ENCODE measurements at regions not wholly inside any gene's neighbourhood (a gene's known extent, or its start where the extent isn't known, plus 50 kb on each side); places are given as distances from the start of the nearest gene placed in this dataset.
"Not testable (repeated sequence)": the region's sequence is repeated elsewhere in the genome, so short reads cannot be mapped to it uniquely, and the experiment has no call there.

DNA sequence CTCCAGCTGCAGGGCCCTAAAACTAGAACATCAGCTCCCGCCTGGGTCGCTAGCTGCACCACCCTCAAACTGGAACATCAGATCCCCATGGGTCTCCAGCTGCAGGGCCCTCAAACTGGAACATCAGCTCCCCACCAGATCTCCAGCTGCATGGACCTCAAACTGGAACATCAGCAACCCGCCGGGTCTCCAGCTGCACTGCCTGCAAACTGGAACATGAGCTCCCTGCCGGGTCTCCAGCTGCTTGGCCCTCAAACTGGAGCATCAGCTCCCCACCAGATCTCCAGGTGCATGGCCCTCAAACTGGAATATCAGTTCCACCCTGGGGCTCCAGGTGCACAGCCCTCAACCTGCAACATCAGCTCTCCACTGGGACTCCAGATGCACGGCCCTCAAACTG, 82.7 kb downstream of the TFRC start:
- H3K4me2 ChIP-seq (ENCODE audit: unreplicated experiment); H3K79me2 ChIP-seq (ENCODE audit: insufficient read depth); H3K4me3 ChIP-seq; H3F3A ChIP-seq (ENCODE audit: insufficient read depth); H3K9me2 ChIP-seq (ENCODE audit: insufficient read depth); H3K9ac ChIP-seq; H4K20me1 ChIP-seq (ENCODE audit: insufficient read depth); DNase-seq; H3K36me3 ChIP-seq (ENCODE audit: low read depth); H3K27ac ChIP-seq; H3K4me1 ChIP-seq (ENCODE audit: insufficient read depth); H3K9me3 ChIP-seq (ENCODE audit: low read depth); in situ Hi-C loops (cut with MboI); H2AFZ ChIP-seq: not testable (repeated sequence)
- peaks cover 33% of the 10 kb centered on the region for H3K27me3 ChIP-seq (replicated peaks; ENCODE audit: insufficient read depth)
- WGBS, 2 experiments (ENCODE audit: low coverage in 1 of 2, low lambda C conversion rate in 2 of 2, missing lambda C conversion rate in 2 of 2) = 76 to 80% methylated on average over 6 of the region's 6 CpGs

- H3K4me1 ChIP-seq (ENCODE audit: insufficient read depth); DNase-seq; H3F3A ChIP-seq (ENCODE audit: insufficient read depth); H3K9ac ChIP-seq; H3K27ac ChIP-seq; H3K79me2 ChIP-seq (ENCODE audit: insufficient read depth); in situ Hi-C loops (cut with MboI); H3K9me2 ChIP-seq (ENCODE audit: insufficient read depth); H2AFZ ChIP-seq; H3K4me2 ChIP-seq (ENCODE audit: unreplicated experiment); H3K36me3 ChIP-seq (ENCODE audit: low read depth); H3K4me3 ChIP-seq; H4K20me1 ChIP-seq (ENCODE audit: insufficient read depth); H3K9me3 ChIP-seq (ENCODE audit: low read depth): not testable (repeated sequence)
- 74 to 89% methylated on average over 3 to 17 of the region's 18 CpGs for WGBS, 2 experiments (ENCODE audit: low coverage in 1 of 2, low lambda C conversion rate in 2 of 2, missing lambda C conversion rate in 2 of 2)
- peaks cover 12% of the 10 kb centered on the region for H3K27me3 ChIP-seq (replicated peaks; ENCODE audit: insufficient read depth)
These were observed 85.6 kb downstream of the TFRC start for GRCh38 chr3:195996314-195996713.

DNA sequence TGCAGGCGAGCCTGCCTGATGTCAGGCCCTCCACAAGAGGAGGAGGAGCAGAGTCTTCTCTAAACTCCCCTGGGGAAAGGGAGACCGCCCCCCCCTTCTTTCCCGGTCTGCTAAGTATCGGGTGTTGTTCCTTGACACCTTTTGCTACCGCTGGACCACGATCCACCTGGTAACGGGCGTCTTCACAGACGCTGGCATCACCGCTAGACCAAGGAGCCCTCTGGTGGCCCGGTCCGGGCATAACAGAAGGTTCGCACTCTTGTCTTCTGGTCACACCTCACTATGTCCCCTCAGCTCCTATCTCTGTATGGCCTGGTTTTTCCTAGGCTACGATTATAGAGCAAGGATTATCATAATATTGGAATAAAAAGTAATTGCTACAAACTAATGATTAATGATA, 86.0 kb upstream of the TNK2 start:
- H3K4me1 ChIP-seq (ENCODE audit: insufficient read depth); H3F3A ChIP-seq (ENCODE audit: insufficient read depth); H3K9me3 ChIP-seq (ENCODE audit: low read depth); H3K79me2 ChIP-seq (ENCODE audit: insufficient read depth); in situ Hi-C loops (cut with MboI); H3K36me3 ChIP-seq (ENCODE audit: low read depth); H2AFZ ChIP-seq; H4K20me1 ChIP-seq (ENCODE audit: insufficient read depth); H3K4me2 ChIP-seq (ENCODE audit: unreplicated experiment); H3K4me3 ChIP-seq; H3K9ac ChIP-seq; H3K27ac ChIP-seq; H3K9me2 ChIP-seq (ENCODE audit: insufficient read depth): not testable (repeated sequence)
- peaks cover 12% of the 10 kb centered on the region for H3K27me3 ChIP-seq (replicated peaks; ENCODE audit: insufficient read depth)
- peak; percentile 47 for DNase-seq
- 10 to 15% methylated on average over 13 of the region's 14 CpGs for WGBS, 2 experiments (ENCODE audit: low coverage in 1 of 2, low lambda C conversion rate in 2 of 2, missing lambda C conversion rate in 2 of 2)

GRCh38 chr3:195993671-195994070, 85.3 kb upstream of the TNK2 start:
- H3K36me3 ChIP-seq (ENCODE audit: low read depth); DNase-seq; H3K4me3 ChIP-seq; H3K27me3 ChIP-seq (replicated peaks; ENCODE audit: insufficient read depth); in situ Hi-C loops (cut with MboI); H3K27ac ChIP-seq; H3K4me2 ChIP-seq (ENCODE audit: unreplicated experiment); H3K9me2 ChIP-seq (ENCODE audit: insufficient read depth); H3K9ac ChIP-seq; H4K20me1 ChIP-seq (ENCODE audit: insufficient read depth); H3F3A ChIP-seq (ENCODE audit: insufficient read depth); H3K79me2 ChIP-seq (ENCODE audit: insufficient read depth); H3K4me1 ChIP-seq (ENCODE audit: insufficient read depth); H3K9me3 ChIP-seq (ENCODE audit: low read depth); H2AFZ ChIP-seq: not testable (repeated sequence)
- WGBS, 2 experiments (ENCODE audit: low coverage in 1 of 2, low lambda C conversion rate in 2 of 2, missing lambda C conversion rate in 2 of 2) = 81 to 88% methylated on average over 11 of the region's 11 CpGs

DNA sequence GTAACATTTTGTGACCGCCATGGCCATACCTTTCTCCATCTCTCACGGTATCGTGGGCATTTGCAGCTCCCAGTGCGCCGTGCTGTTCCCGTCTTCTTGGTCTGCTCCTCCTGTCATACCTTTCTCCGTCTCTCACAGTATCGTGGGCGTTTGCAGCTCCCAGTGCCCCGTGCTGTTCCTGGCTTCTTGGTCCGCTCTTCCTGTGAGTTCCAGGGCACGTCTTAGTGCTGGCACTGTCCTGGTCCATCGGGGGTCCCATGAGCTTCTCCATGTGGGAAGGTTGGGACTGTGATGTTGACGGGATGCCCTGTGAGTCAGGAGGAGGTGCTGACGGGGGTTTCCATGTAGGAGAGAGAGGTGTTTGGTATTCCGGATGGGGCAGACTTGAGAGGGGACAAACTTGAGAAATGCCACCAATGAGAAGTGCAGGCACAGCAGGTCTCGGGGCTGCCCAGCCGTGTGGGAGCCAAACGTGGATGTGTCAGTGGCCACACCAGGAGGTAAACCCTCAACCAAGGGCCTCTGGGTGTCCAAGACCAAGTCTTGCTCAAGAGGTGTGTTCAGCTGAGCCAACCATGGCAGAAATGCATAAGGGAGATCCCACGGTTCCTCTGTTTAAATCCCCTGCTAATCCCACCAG, 84.7 kb upstream of the TNK2 start:
- DNase-seq; in situ Hi-C loops (cut with MboI); H3K36me3 ChIP-seq (ENCODE audit: low read depth); H3K9me3 ChIP-seq (ENCODE audit: low read depth); H3K4me1 ChIP-seq (ENCODE audit: insufficient read depth); H3K27me3 ChIP-seq (replicated peaks; ENCODE audit: insufficient read depth); H3K9me2 ChIP-seq (ENCODE audit: insufficient read depth); H4K20me1 ChIP-seq (ENCODE audit: insufficient read depth); H3F3A ChIP-seq (ENCODE audit: insufficient read depth); H2AFZ ChIP-seq; H3K79me2 ChIP-seq (ENCODE audit: insufficient read depth); H3K4me3 ChIP-seq; H3K9ac ChIP-seq; H3K27ac ChIP-seq; H3K4me2 ChIP-seq (ENCODE audit: unreplicated experiment): not testable (repeated sequence)
- WGBS, 2 experiments (ENCODE audit: low coverage in 1 of 2, low lambda C conversion rate in 2 of 2, missing lambda C conversion rate in 2 of 2) = 93 to 98% methylated on average over 13 to 17 of the region's 20 CpGs

- H3K9me2 ChIP-seq (ENCODE audit: insufficient read depth); H3K9ac ChIP-seq; H3K27me3 ChIP-seq (replicated peaks; ENCODE audit: insufficient read depth); H3F3A ChIP-seq (ENCODE audit: insufficient read depth); H2AFZ ChIP-seq; H3K36me3 ChIP-seq (ENCODE audit: low read depth); in situ Hi-C loops (cut with MboI); H4K20me1 ChIP-seq (ENCODE audit: insufficient read depth); H3K4me1 ChIP-seq (ENCODE audit: insufficient read depth); H3K4me2 ChIP-seq (ENCODE audit: unreplicated experiment); H3K27ac ChIP-seq; DNase-seq; H3K4me3 ChIP-seq; H3K9me3 ChIP-seq (ENCODE audit: low read depth): not testable (repeated sequence)
- H3K79me2 ChIP-seq (ENCODE audit: insufficient read depth) = peaks cover 14% of the 10 kb centered on the region
- 89% methylated on average over 7 to 10 of the region's 12 CpGs for WGBS, 2 experiments (ENCODE audit: low coverage in 1 of 2, low lambda C conversion rate in 2 of 2, missing lambda C conversion rate in 2 of 2)
These were observed 83.6 kb upstream of the TNK2 start for GRCh38 chr3:195991986-195992385.

GRCh38 chr3:195991243-195991642, 82.9 kb upstream of the TNK2 start:
- DNase-seq; in situ Hi-C loops (cut with MboI); H3K9me3 ChIP-seq (ENCODE audit: low read depth); H3F3A ChIP-seq (ENCODE audit: insufficient read depth); H4K20me1 ChIP-seq (ENCODE audit: insufficient read depth); H3K4me2 ChIP-seq (ENCODE audit: unreplicated experiment); H3K9me2 ChIP-seq (ENCODE audit: insufficient read depth); H3K27ac ChIP-seq; H3K4me1 ChIP-seq (ENCODE audit: insufficient read depth); H3K36me3 ChIP-seq (ENCODE audit: low read depth); H2AFZ ChIP-seq; H3K9ac ChIP-seq; H3K4me3 ChIP-seq; H3K27me3 ChIP-seq (replicated peaks; ENCODE audit: insufficient read depth): not testable (repeated sequence)
- peaks cover 20% of the 10 kb centered on the region for H3K79me2 ChIP-seq (ENCODE audit: insufficient read depth)
- WGBS, 2 experiments (ENCODE audit: low coverage in 1 of 2, low lambda C conversion rate in 2 of 2, missing lambda C conversion rate in 2 of 2) = 88 to 91% methylated on average over 12 of the region's 12 CpGs

DNA sequence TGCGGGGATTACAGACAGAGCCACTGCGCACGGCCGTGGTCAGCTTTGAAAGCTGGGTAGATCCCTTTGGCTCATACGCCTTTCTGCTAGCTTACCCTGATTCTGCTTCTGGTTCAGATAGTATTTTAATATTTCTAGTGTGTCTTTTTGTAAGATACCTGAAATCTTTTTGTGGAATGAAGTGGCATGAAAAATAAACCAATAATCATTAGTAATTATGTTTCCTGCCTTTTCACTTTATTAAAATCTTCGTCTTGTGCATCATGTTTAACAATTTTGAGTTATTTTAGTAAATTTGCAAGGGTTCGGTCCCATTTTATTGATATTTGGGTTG, 82.5 kb upstream of the TNK2 start:
- H3K27ac ChIP-seq; H3K4me1 ChIP-seq (ENCODE audit: insufficient read depth); H4K20me1 ChIP-seq (ENCODE audit: insufficient read depth); H3K9me3 ChIP-seq (ENCODE audit: low read depth); H3K9me2 ChIP-seq (ENCODE audit: insufficient read depth); H3K4me2 ChIP-seq (ENCODE audit: unreplicated experiment); H3F3A ChIP-seq (ENCODE audit: insufficient read depth); in situ Hi-C loops (cut with MboI); DNase-seq; H3K27me3 ChIP-seq (replicated peaks; ENCODE audit: insufficient read depth); H3K36me3 ChIP-seq (ENCODE audit: low read depth): not testable (repeated sequence)
- H3K4me3 ChIP-seq = peak overlapping the region; percentile 93
- H3K9ac ChIP-seq = peak overlapping the region; percentile 90
- peaks cover 20% of the 10 kb centered on the region for H3K79me2 ChIP-seq (ENCODE audit: insufficient read depth)
- peak overlapping the region; percentile 96 for H2AFZ ChIP-seq
- 58 to 60% methylated on average over 7 of the region's 7 CpGs for WGBS, 2 experiments (ENCODE audit: low coverage in 1 of 2, low lambda C conversion rate in 2 of 2, missing lambda C conversion rate in 2 of 2)
